ENCODE measurements at regions not wholly inside any gene's neighbourhood (a gene's known extent, or its start where the extent isn't known, plus 50 kb on each side); places are given as distances from the start of the nearest gene placed in this dataset.

- H3K27ac Mint-ChIP-seq (ENCODE audit: low read depth, unreplicated experiment) = no peak overlapping the region
- DNase-seq (ENCODE audit: unreplicated experiment) = no peak
- TF ChIP-seq, protein P1, sequence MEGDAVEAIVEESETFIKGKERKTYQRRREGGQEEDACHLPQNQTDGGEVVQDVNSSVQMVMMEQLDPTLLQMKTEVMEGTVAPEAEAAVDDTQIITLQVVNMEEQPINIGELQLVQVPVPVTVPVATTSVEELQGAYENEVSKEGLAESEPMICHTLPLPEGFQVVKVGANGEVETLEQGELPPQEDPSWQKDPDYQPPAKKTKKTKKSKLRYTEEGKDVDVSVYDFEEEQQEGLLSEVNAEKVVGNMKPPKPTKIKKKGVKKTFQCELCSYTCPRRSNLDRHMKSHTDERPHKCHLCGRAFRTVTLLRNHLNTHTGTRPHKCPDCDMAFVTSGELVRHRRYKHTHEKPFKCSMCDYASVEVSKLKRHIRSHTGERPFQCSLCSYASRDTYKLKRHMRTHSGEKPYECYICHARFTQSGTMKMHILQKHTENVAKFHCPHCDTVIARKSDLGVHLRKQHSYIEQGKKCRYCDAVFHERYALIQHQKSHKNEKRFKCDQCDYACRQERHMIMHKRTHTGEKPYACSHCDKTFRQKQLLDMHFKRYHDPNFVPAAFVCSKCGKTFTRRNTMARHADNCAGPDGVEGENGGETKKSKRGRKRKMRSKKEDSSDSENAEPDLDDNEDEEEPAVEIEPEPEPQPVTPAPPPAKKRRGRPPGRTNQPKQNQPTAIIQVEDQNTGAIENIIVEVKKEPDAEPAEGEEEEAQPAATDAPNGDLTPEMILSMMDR (IDR thresholded peaks at IDR 0.05; ENCODE audit: unreplicated experiment) = no peak
- no peaks in the 10 kb centered on the region for H3K27me3 Mint-ChIP-seq (ENCODE audit: insufficient read depth, unreplicated experiment)
- no TSS peak for BruUV-seq (replicated peaks)
- no peaks in the 10 kb centered on the region for H3K4me1 Mint-ChIP-seq (ENCODE audit: insufficient read depth, unreplicated experiment)
- intact Hi-C loops (cut with micrococcal nuclease) = no loop called here
- ChIA-PET CTCF (no interaction called here), POLR2A (no interaction called here)
- no peak overlapping the region for H3K4me3 Mint-ChIP-seq (ENCODE audit: unreplicated experiment)
- no peaks in the 10 kb centered on the region for H3K36me3 Mint-ChIP-seq (ENCODE audit: insufficient read depth, unreplicated experiment)
- H3K9me3 Mint-ChIP-seq (ENCODE audit: unreplicated experiment) = peaks cover 11% of the 10 kb centered on the region
Measured at GRCh38 chrX:137483554-137483953, 82.4 kb upstream of the ZIC3 start.

GRCh38 chrX:137482136-137482535, 83.8 kb upstream of the ZIC3 start:
- intact Hi-C loops (cut with micrococcal nuclease) = no loop called here
- ChIA-PET POLR2A (no interaction called here), CTCF (no interaction called here)
- no peaks in the 10 kb centered on the region for H3K36me3 Mint-ChIP-seq (ENCODE audit: insufficient read depth, unreplicated experiment)
- DNase-seq (ENCODE audit: unreplicated experiment) = no peak
- no peak overlapping the region for H3K4me3 Mint-ChIP-seq (ENCODE audit: unreplicated experiment)
- no TSS peak for BruUV-seq (replicated peaks)
- TF ChIP-seq, protein P1 (IDR thresholded peaks at IDR 0.05; ENCODE audit: unreplicated experiment) = no peak
- no peak overlapping the region for H3K27ac Mint-ChIP-seq (ENCODE audit: low read depth, unreplicated experiment)
- H3K27me3 Mint-ChIP-seq (ENCODE audit: insufficient read depth, unreplicated experiment) = no peaks in the 10 kb centered on the region
- no peaks in the 10 kb centered on the region for H3K4me1 Mint-ChIP-seq (ENCODE audit: insufficient read depth, unreplicated experiment)
- peaks cover 11% of the 10 kb centered on the region for H3K9me3 Mint-ChIP-seq (ENCODE audit: unreplicated experiment)

DNA sequence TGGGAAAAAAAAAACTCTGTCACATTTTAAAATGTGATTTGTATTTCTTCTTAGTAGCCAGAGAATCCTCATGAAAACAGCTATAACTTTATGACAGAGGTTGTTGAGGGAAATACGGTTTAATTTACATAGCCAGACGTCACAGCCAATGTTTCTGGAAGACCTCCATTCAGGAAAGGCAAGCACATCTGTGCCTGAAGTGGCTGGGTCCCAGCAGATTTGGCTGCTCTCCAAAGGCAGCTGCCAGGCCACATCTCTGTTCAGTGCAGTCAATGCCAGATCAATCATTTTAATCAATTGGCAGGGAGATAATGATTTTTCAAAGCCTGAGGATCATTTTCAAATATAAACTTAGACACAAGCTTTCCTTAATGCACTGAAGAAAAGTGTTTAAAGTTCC, 86.5 kb upstream of the ZIC3 start:
- ChIA-PET POLR2A (no interaction called here), CTCF (no interaction called here)
- Mint-ChIP-seq H3K4me1 (ENCODE audit: insufficient read depth, unreplicated experiment) (no peaks in the 10 kb centered on the region), H3K36me3 (ENCODE audit: insufficient read depth, unreplicated experiment) (no peaks in the 10 kb centered on the region), H3K9me3 (ENCODE audit: unreplicated experiment) (no peaks in the 10 kb centered on the region), H3K27ac (ENCODE audit: low read depth, unreplicated experiment) (no peak overlapping the region), H3K4me3 (ENCODE audit: unreplicated experiment) (no peak overlapping the region), H3K27me3 (ENCODE audit: insufficient read depth, unreplicated experiment) (no peaks in the 10 kb centered on the region)
- intact Hi-C loops (cut with micrococcal nuclease) = no loop called here
- no TSS peak for BruUV-seq (replicated peaks)
- TF ChIP-seq, protein P1 (IDR thresholded peaks at IDR 0.05; ENCODE audit: unreplicated experiment) = no peak
- DNase-seq (ENCODE audit: unreplicated experiment) = no peak

- intact Hi-C loops (cut with micrococcal nuclease) = no loop called here
Measured at GRCh38 chrX:137441711-137442110, 124.2 kb upstream of the ZIC3 start.

More at GRCh38 chrX:137441711-137442110, 124.2 kb upstream of the ZIC3 start:
- TF ChIP-seq, protein P1 (IDR thresholded peaks at IDR 0.05; ENCODE audit: unreplicated experiment) = no peak
- ChIA-PET CTCF (no interaction called here), POLR2A (no interaction called here)
- no peak overlapping the region for H3K4me3 Mint-ChIP-seq (ENCODE audit: unreplicated experiment)
- DNase-seq (ENCODE audit: unreplicated experiment) = no peak
- H3K27ac Mint-ChIP-seq (ENCODE audit: low read depth, unreplicated experiment) = no peak overlapping the region
- H3K36me3 Mint-ChIP-seq (ENCODE audit: insufficient read depth, unreplicated experiment) = no peaks in the 10 kb centered on the region
- no TSS peak for BruUV-seq (replicated peaks)
- H3K9me3 Mint-ChIP-seq (ENCODE audit: unreplicated experiment) = peaks cover 8% of the 10 kb centered on the region
- no peaks in the 10 kb centered on the region for H3K27me3 Mint-ChIP-seq (ENCODE audit: insufficient read depth, unreplicated experiment)
- no peaks in the 10 kb centered on the region for H3K4me1 Mint-ChIP-seq (ENCODE audit: insufficient read depth, unreplicated experiment)

Measured in MCF 10A (cell line).